ENCODE measurements at regions not wholly inside any gene's neighbourhood (a gene's known extent, or its start where the extent isn't known, plus 50 kb on each side); places are given as distances from the start of the nearest gene placed in this dataset.

- DNase-seq (ENCODE audit: low read depth in 2 of 2) = no peak
Measured at GRCh38 chr20:51266353-51266752, 243.4 kb upstream of the KCNG1 start.

- no peak for DNase-seq (ENCODE audit: low read depth in 2 of 2)
Measured at GRCh38 chr20:51265361-51265760, 242.5 kb upstream of the KCNG1 start.

- DNase-seq (ENCODE audit: low read depth in 2 of 2) = no peak
Measured at GRCh38 chr20:51262240-51262639, 239.3 kb upstream of the KCNG1 start.

- DNase-seq (ENCODE audit: low read depth in 2 of 2) = no peak
Measured at GRCh38 chr20:51259455-51259854, 236.5 kb upstream of the KCNG1 start.

GRCh38 chr20:51258582-51259165 is 235.8 kb upstream of the KCNG1 start:
- DNase-seq (ENCODE audit: low read depth in 2 of 2) = no peak

GRCh38 chr20:51255417-51255816 is 232.5 kb upstream of the KCNG1 start:
- no peak for DNase-seq (ENCODE audit: low read depth in 2 of 2)

GRCh38 chr20:51253280-51253679 is 230.4 kb upstream of the KCNG1 start:
- DNase-seq (ENCODE audit: low read depth in 2 of 2) = no peak

- DNase-seq (ENCODE audit: low read depth in 2 of 2) = no peak
Measured at GRCh38 chr20:51249781-51250180, 226.9 kb upstream of the KCNG1 start.

GRCh38 chr20:51249215-51249614 is 226.3 kb upstream of the KCNG1 start:
- DNase-seq (ENCODE audit: low read depth in 2 of 2) = no peak

- no peak for DNase-seq (ENCODE audit: low read depth in 2 of 2)
Measured at GRCh38 chr20:51244466-51244865, 221.6 kb upstream of the KCNG1 start.

- DNase-seq (ENCODE audit: low read depth in 2 of 2) = no peak
Measured at GRCh38 chr20:51238675-51239305, 215.9 kb upstream of the KCNG1 start.

GRCh38 chr20:51237791-51238190 is 214.9 kb upstream of the KCNG1 start:
- no peak for DNase-seq (ENCODE audit: low read depth in 2 of 2)

- DNase-seq (ENCODE audit: low read depth in 2 of 2) = no peak
Measured at GRCh38 chr20:51237278-51237677, 214.4 kb upstream of the KCNG1 start.

- DNase-seq (ENCODE audit: low read depth in 2 of 2) = no peak
Measured at GRCh38 chr20:51236421-51236820, 213.5 kb upstream of the KCNG1 start.

GRCh38 chr20:51233345-51233744 is 210.4 kb upstream of the KCNG1 start:
- DNase-seq (ENCODE audit: low read depth in 2 of 2) = no peak

- no peak for DNase-seq (ENCODE audit: low read depth in 2 of 2)
Measured at GRCh38 chr20:51230727-51231126, 207.8 kb upstream of the KCNG1 start.

GRCh38 chr20:51228763-51229162 is 205.9 kb upstream of the KCNG1 start:
- DNase-seq (ENCODE audit: low read depth in 2 of 2) = no peak

- no peak for DNase-seq (ENCODE audit: low read depth in 2 of 2)
Measured at GRCh38 chr20:51227744-51228143, 204.8 kb upstream of the KCNG1 start.

GRCh38 chr20:51223183-51223720 is 200.3 kb upstream of the KCNG1 start:
- no peak for DNase-seq (ENCODE audit: low read depth in 2 of 2)

- no peak for DNase-seq (ENCODE audit: low read depth in 2 of 2)
Measured at GRCh38 chr20:51221791-51222408, 199.0 kb upstream of the KCNG1 start.

- DNase-seq (ENCODE audit: low read depth in 2 of 2) = no peak
Measured at GRCh38 chr20:51221103-51221502, 198.2 kb upstream of the KCNG1 start.

GRCh38 chr20:51220293-51220706 is 197.4 kb upstream of the KCNG1 start:
- peak; percentile 1 to 5 for DNase-seq (ENCODE audit: low read depth in 2 of 2)

- no peak for DNase-seq (ENCODE audit: low read depth in 2 of 2)
Measured at GRCh38 chr20:51219544-51219943, 196.6 kb upstream of the KCNG1 start.
